Daoy (cell line): ENCODE measurements at regions not wholly inside any gene's neighbourhood (a gene's known extent, or its start where the extent isn't known, plus 50 kb on each side); places are given as distances from the start of the nearest gene placed in this dataset.

Experiments used
- DNase-seq: peaks from one replicate; pipeline ENCODE4 v3.0.0-alpha.2; 2015; ENCODE audit warnings: low read depth

GRCh38 chr2:160918258-160918657 lies 242.0 kb upstream of the TANK start:
- no peak for DNase-seq

GRCh38 chr2:160918906-160919503 lies 241.2 kb upstream of the TANK start:
- DNase-seq = peak; percentile 61

DNA sequence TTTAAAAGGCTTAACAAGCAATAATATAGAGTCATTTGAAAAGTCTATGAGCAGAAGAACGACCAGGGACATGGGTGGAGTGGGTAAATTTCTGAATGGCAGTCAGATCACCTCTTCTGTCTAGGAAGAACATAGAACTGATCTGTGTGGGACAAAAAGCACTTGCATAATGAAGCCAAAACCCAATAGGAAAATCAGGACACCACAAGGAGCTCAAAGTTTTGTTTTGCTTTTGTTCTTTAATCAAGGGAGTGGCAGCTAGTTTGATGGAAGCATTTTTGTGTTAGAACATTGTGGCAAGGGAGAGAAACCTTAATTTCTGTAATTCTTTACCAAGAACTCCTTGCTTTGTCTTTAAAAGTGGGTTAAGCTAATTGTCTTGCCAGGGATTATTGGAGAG lies 240.2 kb upstream of the TANK start:
- no peak for DNase-seq

DNA sequence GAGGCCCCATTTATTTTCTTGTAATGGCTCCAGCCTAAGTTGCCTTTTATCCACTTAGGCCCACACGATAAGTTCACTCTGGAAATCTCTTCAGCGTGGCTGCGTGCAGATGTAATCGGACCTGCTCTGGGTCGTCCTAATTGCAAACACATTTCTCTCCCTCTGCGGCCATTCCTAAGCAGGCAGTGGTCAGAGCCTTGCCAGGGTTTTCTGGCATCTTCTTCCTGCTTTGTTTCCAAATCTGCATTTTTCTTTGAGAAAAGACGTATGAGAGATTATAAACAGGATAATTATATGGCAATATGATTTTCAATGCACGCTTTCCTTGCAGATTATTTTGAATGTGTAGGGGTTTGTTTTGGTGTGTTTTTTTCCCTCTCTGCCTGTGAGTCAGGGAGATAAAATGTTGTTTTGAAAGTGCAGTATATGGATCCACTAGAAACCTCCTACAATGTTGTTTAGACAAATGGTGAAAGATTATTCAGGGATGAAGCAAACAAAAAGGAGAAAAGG lies 239.4 kb upstream of the TANK start:
- peak; percentile 61 for DNase-seq

- DNase-seq = no peak
Measured at GRCh38 chr2:160921386-160921964, 238.8 kb upstream of the TANK start.

DNA sequence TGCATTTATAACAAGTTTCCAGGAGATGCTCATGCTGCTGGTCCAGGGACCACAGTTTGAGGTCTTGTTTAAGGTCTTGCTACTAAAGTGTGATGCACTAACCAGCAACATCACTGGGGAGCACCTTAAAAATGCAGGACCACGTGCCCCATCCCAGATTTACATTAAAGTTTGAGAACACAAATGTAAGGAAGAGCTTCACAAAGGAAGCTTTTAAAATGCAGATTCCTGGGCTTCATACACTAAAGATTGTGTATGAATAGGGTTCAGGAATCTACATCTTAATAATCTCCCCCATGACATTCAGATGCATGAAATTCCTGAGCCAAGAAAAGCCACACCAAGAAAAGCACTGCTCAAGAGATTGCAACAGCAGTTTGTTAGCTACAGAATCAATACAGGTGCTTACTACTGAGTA lies 235.3 kb upstream of the TANK start:
- DNase-seq = no peak

DNA sequence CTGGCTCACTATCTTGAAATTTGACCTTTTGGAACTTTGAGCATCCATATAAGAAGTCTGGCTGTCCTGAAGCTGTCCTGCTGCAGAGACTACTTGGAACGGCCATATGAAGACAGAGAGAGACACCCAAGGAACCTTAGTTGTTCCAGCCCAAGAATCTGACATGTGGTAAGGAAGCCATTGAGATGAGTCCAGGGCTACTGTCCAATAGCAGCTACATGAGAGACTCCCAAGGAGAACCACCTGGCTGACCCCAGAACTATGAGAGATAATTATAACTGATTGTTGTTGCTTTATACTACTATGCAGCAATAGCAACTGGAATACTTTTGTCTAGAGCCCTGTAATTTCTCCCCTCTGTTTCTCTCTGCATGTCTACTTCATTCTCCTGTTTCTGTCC lies 234.3 kb upstream of the TANK start:
- DNase-seq = no peak

DNA sequence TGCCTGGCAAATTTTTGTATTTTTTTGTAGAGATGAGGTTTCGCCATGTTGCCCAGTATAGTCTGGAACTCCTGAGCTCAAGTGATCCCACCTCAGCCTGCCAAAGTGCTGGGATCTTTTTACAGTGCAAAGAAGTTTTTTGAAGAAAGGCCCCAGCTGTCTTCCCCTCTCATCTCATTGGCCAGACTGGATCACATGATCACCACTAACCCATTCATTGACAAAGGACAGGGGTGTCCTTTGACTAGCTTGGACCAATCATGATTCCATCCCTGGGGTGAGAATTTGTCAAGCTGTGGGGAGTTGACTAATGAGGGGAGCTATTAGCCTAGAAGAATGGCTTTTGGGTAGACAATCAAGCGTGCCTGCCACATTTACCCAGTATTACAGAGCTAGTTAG lies 232.9 kb upstream of the TANK start:
- DNase-seq = no peak

DNA sequence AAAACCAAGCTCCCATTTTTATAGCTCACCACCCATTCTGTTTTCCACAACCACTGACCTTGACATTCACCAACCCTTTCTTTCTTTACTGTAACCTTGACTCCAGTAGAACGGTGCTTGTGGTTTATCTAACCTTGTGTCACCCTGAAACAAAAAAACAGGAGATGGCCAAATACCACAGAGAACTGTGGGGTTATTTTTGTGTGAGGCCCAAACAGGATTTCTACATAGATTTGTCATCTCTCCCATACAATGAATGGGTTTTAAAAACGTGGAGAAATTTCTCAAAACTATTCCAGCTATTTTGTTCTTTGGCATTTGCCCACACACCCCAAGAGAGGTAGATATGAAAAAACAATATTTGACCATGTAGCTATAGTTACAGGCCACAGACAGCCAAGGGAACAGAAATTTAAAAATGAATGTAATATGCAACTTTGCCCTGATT lies 231.3 kb upstream of the TANK start:
- no peak for DNase-seq

GRCh38 chr2:160931531-160931930 lies 228.7 kb upstream of the TANK start:
- DNase-seq = no peak

DNA sequence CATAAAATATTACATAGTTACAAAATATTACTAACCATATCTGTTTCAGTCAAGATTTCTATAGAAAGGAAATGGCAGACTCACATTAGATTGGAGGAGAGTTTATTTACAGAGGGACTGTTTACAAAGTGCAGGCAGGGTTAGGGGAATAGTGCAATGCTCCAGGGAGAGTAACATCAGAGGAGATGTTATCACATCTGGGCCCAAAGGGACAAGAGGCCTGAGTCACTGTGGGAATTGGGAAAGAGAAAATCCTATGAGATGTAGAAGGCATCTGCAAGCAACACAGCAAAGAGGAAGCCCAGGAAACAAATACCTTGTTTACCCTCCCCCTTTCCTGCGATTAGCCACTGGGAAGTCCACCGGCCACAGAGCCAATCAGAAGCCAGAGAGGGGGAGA lies 227.3 kb upstream of the TANK start:
- no peak for DNase-seq

DNA sequence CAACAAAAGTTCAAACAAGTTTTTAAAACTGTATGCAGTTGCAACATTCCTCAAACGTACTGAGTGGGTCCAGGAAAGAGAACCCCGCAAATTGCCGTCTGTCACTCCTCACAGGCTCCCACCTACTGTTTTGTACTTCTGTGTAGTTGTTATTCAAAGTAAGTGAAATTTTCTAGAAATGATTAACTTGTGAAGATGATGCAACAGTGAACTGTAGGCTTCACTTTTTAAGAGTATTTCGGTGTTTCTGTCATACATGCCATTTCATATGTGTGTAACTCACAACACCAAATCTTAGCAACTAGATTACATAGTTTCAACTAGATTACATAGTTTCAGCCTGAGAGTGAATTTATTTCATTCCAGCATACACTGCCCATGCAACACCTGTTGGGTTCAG lies 226.0 kb upstream of the TANK start:
- DNase-seq = no peak

DNA sequence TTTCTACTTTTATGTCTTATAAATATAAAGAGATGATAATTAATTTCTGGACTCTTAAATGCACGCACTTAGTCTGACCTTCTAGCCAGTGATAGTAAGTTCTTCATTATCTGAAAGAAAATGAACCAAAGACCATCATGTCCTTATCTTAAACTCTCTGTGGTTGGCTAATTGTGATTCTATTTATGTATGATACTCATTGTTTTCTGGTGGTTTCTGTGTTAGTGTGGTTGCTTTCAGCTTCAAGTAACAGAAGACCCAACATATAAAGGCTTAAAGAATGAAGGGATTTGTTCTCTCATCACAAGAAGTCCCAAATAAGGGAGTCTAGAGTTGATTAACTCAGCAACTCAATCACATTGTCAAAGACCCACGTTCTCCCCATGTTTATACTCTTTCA lies 225.2 kb upstream of the TANK start:
- DNase-seq = no peak

DNA sequence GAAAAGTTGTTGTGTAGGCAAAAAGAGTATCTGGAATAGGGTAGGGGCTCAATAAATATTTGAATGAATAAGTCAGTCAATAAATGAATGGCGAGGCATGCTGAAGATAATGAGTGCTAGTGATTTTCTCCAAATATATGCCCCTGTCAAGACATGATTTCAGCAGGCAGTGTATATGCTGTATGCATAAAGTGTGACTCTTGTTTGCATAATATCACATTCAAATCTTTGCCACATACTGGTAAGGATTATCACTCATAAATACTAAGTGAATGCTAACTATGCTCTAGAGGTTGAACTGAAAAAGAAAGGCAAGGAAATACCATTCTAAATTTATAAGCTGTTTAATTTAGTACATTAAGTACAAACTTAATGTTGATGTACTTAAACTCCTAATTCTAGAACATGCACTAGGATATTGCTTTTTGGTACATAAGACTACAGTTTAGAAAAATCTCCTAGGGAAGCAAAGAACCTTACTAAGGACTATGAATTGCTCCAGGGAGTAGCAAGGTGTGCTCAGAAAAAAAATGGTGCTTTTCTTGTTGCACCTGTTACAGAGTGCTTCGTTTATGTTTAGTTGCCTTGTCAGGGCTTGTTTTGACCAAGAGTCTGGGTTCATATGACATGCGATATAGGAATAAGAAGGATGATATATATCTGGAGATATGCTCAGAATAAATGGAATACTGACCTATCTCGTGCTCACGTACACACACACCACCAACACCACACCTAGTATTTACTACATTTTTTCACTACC lies 224.0 kb upstream of the TANK start:
- no peak for DNase-seq

DNA sequence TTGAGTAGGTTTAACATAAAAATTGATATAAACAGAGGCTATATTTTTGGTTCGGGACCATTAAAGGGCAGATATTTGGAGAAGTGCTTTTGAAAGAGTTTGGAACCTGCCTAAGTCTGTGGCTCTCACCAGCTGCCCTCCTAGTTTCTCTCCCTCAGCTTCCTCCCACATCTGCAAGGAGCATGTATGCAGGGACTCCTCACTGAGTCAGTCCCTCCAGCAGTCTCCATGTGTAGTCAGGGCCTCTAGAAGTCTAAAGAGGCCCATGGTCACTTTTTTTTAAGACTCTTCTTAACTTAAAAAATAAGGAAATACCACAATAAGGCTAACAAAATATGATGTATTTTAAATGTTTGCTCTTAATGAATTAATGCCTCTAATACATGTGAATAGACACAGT lies 220.0 kb upstream of the TANK start:
- peak; percentile 7 for DNase-seq

GRCh38 chr2:160940699-160941098 lies 219.5 kb upstream of the TANK start:
- peak; percentile 29 for DNase-seq

DNA sequence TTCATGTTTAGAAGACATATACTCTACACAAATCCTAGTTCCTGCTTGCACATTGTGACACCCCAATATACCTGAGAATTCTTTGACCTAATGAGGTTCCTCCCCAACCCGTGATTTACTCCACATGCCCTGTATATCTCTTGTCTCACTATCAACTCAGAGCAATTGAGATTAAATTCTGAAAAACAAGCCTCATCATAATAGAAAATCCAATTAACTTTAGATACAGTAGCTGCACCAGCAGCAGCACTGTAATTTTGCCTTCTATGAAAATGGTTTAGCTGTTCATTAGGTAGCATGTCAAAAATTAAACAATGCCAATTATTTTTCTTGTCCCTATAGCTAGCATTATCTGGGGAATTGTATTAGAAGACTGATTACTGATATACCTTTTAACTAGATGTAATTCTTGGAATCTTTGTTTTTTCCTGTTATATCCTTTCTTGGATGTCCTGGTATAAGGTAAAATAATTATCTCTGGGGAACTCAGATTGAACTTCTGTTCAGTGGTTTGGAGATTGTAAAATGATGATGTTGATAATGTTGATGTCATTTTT lies 218.9 kb upstream of the TANK start:
- DNase-seq = no peak

DNA sequence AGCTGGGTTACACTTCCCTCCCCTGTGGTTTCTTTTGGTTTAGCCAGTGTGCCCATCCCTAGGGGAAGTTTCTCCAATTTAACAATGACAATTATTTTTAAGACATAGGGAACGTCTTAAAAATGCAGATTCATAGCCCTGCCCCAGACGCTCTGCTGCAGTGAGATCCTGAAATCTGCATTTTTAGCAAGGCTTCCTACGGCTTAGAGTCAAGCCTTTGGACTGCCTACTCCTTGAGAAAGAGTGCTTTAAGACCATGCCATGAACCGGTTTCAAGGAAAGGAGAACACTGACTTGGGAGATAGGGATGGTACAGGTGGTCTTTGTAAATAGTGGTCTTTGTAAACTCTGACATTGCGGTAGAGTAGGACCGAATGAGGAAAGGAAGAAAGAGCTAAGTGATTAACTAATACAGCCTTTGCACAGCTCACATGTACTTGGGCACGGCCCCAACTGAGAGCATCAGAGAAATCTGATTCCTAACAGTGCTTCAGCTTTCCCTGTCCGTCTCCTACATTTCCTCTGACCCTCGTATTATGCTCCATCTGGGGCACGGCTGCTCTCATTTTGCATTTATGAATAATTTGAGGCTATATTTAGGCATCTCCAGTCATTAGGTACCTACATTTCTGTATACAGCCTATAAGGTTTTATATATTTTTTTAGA lies 217.6 kb upstream of the TANK start:
- DNase-seq = no peak

DNA sequence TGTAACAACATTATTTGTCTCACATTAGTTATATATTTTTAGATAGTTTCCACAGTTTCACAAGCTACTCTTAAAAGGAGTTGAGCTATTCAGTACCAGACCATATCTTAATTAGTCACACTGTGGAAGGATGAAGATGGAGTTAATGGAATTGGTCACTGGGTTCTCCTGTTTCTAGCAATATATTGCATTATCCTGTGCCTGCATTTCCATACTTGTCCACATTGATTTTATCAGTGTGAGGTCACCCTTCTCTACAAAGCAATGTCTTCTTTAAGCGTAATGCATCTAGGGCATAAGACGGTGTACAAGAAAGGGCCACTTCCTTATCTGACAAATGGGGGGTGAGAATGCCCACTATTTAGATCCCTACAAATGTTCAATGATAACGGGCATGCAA lies 216.8 kb upstream of the TANK start:
- no peak for DNase-seq

DNA sequence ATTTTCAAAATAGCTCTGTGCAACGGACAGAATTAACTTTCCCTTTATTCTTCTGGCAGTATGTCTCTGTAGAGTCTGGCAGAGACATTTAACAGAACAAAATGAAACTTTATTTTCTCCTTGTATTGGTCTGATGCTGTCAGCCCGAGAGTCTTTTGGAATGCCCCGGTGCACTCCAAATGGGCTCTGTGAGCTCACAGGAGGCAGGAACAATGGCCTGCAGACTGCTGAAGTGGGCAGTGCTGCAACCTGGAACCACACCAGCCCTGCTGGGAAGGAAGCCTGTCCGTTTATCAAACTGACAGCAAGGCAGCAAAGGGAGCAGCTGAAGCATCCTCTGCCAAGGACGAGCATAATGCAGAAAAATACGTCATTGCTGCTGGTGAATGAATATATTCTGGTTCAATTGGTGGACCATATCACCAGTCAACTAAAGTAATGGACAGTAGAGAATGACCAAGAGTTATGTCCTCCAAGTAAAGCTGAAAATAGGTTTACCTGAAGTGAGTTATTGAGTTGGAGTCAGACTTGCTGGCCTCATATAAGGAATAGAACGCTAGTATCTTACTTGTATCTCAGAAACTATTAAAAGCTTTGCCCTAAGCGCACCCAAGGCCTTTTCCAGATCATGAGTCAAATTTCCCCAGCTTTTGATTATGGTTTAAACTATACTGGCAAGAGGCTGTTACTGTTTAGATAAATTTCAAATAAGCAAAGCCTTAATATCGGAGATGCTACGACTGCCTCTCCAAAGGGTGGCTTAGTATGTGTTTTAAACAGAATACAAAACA lies 207.6 kb upstream of the TANK start:
- no peak for DNase-seq

GRCh38 chr2:160955578-160955977 lies 204.7 kb upstream of the TANK start:
- no peak for DNase-seq
